GM19397 (cell line): ENCODE measurements at regions not wholly inside any gene's neighbourhood (a gene's known extent, or its start where the extent isn't known, plus 50 kb on each side); places are given as distances from the start of the nearest gene placed in this dataset.
A peak's percentile ranks its signal among the peaks of the same experiment; 100 is the strongest.
"Not testable (repeated sequence)": the region's sequence is repeated elsewhere in the genome, so short reads cannot be mapped to it uniquely, and the experiment has no call there.

Source experiments
- ATAC-seq: cut with Tn5 transposase; IDR thresholded peaks from one replicate; pipeline ENCODE4 v1.9.1; 2021; ENCODE audit warnings: mild to moderate bottlenecking, moderate library complexity; ENCODE audit not compliant: unreplicated experiment

DNA sequence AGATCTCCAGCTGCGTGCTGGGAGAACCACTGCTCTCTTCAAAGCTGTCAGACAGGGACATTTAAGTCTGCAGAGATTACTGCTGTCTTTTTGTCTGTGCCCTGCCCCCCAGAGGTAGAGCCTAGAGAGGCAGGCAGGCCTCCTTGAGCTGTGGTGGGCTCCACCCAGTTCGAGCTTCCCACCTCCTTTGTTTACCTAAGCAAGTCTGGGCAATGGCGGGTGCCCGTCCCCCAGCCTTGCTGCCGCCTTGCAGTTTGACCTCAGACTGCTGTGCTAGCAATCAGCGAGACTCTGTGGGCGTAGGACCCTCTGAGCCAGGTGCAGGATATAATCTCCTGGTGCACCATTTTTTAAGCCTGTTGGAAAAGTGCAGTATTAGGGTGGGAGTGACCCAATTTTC lies 128.6 kb downstream of the ACTR3 start:
- ATAC-seq, result not testable (repeated sequence)

DNA sequence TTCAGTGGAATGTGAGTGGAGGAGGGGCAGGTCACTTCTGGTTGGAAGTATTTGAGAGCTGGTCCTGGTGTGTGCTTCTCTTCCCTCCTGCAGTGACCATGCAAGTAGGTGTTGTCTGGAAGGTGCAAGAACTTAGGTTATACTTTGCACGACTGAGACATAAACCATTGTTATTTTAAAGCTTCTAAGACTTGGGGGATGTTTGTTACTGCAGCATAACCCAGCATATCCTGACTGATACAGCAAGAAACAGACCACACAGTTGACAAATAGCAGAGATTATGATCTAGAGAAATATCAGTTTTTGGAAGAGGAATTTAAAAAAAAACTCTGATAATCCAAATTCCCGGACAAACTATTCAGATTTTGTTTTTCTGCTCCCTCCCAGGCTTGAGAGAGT lies 130.8 kb downstream of the ACTR3 start:
- ATAC-seq, result no peak

DNA sequence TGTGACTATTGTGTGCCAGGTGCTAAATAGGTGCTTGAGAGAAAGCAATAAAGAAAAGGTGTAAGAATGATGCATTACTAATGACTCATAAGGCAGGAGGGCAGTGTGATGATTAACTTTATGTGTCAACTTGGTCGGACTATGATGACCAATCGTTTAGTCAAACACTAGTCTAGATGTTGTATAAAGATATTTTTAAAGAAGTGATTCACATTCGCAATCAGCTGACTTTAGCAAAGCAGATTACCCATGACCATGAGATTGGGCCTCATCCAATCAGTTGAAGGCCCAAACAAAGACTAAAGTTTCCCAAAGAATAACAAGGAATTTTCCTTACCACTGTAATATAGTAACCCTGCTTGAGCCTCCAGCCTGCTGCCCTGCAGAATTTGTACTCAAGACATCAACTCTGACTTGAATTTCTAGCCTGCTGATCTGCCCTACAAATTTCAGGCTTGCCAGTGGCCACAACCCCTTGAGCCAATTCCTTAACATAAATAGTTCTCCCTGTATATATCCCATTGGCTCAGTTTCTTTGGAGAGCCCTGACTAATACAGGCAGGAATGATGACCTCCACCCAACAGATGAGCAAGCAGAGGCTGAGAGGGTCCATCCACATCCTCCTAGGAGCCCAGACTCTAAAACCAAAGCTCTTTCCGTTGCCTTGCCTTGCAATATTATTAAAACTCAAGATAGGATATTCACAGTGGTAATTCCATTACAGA lies 132.6 kb downstream of the ACTR3 start:
- ATAC-seq, result no peak

DNA sequence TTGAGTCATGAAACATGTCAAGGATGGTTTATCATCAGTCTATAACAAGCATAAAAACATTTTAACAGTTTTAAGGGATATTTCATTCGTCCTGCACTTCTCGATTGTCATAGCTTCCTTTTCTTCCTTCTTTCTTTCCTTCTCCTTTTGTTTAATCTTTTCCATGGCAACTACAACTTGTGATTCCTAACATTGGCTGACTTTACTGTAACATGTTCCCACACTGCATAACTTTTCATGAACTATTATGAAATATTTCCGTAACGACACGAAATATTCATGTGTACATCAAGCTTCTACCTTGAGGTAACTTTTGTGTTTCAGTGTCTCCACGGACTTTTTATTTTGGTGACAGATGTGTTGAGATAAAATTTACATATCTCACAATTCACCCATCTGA lies 134.4 kb downstream of the ACTR3 start:
- no peak for ATAC-seq

DNA sequence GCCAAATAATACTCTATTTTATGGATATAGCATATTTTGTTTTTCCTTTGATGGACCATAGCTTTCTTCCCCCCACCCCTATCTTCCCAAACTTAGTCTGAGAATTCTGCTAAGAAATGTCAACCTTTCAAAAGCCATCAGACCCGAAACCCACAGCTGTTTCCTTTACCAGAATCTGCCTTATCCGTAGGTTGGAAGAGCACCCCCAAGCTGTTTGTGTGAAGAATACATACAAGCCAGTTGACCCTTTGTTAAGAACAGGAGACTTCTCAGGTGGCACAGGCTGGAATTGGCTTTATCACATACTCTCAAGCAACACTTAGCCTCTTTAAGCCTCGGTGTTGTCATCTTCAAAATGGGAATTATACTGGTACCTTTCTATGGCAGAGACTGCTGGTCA lies 135.1 kb downstream of the ACTR3 start:
- ATAC-seq, result no peak

DNA sequence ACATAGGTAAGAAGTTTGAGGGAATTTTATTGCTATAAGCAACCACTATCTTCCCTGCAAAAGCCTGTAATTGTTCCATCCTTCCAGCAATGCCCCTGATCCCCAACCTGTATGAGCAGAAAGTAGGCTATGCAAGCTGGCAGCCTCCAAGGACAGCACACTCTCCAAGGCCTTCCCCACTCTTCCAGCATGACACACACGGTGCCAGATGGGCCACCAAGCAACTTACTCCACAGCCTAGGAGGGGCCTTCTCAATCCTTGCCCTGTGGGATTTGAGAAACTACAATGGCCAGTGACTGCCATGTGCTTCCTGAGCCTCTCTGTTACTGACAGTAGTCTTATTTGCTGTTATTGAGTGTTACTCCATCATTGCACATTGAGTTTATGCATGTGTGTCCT lies 137.5 kb downstream of the ACTR3 start:
- ATAC-seq, result no peak

DNA sequence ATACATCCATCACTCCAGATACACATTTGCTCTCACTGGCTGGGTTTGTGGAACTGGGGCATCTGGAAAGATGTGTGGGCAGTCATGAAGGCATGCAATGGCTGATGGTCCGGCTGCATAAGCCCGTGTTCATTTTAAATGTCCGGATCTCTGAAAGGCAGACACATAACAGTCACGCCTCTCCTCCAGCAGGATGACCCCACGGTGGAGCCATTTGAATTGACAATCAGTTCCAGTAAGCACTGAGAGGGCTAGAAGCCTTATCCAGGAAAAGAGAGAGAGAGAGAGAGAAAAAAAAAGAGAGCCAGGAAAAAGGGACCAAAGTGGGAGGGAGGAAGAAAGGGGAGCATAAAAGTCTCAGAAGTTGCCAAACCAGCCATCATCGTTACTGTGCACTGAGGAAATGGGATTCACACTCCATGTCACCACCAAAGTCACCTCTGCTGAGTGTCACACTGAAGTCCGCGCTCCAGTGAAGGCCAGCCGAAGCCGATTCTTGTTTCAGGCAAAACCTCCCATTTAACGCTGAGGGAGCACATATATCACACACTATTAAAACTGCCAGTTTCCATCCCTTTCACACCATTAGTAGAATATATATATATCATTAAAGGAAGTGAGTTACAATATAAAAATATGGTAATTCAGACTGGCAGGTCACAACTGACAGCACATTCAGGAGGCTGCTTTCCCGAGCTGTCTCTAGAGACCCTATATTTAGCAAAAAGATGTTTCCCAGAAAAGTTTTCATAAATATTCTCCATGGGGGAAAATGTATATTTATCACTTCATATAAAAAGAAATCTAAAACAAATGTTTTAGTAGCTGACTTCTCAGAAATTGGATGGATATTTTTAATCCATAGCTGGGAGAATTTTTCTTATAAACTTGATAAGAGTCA lies 142.0 kb downstream of the ACTR3 start:
- no peak for ATAC-seq

DNA sequence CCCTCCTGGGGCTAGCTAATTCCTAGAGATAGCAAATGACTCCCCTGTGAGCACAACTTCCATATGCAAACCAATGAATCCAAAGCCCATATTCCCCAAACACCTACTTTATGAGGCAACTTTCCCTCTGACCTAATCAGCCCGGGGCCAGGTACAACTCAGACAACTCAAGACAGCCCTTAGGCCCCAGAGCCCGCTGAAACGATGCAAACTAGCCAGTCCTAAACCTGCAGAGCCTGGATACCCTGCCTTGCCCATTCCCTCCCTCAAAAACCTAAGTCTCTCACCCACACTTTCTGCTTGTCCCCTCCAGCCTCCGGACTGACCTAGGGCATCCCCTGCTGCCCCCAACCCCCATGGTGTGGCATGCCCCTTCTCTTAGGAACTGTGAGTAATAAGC lies 142.8 kb downstream of the ACTR3 start:
- ATAC-seq, result no peak

DNA sequence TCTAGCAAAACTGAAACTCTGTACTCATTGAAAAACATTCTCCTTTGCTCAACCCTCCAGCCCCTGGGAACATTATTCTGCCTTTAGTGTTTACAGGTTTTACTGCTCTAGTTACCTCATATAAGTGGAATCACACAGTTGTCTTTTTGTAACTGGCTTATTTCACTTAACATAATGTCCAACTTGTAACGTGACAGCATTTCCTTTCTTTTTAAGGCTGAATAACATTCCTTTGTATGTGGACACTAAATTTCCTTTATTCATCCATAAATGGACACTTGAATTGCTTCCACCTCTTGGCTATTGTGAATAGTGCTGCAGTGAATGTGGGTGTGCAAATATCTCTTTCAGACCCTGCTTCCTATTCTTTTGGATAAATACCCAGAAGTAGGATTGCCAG lies 144.9 kb downstream of the ACTR3 start:
- ATAC-seq, result no peak

DNA sequence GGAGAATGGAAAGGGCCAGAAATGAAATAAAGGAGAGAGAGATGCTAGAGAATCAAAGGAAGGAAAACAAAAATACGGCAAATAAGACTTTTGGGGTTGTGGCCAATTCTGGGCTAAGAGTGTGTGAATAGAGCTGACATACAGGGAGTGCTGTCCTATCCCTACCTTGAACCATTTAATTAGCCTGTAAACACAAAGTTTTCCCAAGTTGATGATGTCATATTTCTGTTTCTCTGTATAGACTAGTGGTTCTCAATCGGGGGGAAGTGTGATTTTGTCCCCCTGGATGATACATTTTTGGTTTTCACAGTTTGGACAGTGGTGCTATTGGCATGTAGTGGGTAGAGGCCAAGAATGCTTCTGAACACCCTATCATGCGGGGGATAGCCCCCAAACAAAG lies 148.8 kb downstream of the ACTR3 start:
- ATAC-seq, result no peak

DNA sequence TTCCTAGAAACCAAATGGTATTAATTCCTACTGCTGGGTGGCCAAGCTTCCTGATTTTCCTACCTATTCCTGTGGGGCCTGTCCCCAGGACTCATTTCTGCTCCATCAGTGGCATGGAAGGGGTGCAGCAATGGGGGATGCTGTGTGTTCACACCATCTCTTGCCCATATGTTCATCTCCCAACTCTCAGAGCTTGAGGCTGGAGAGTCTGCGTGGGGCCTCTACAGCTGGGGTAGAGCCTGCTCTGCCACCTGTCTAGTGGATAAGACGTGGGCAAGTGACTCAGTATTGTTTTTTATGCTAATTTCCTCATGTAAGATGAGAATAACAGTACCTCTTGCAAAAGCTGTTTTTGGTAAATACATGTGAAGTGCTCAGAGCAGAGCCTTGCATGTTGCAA lies 149.8 kb downstream of the ACTR3 start:
- ATAC-seq, result no peak

DNA sequence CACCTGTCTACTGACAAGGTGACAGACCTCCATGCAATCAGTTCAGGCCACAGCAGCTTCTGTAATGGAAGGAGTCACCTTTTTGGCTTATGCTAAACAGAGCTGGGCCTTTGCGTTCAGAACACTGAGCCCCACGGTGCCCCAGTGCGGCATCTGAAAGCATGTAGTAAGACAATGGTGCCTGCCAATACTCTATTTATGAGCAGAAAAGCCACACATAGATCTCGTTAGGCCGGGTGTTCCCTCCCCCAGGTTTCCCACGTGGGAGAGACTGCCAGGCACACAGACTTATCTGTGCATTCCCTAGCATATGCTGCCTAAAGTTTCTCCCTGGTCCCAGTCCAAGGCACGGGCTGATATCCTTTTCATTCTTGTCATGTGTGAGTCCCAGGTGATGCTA lies 150.9 kb downstream of the ACTR3 start:
- no peak for ATAC-seq

DNA sequence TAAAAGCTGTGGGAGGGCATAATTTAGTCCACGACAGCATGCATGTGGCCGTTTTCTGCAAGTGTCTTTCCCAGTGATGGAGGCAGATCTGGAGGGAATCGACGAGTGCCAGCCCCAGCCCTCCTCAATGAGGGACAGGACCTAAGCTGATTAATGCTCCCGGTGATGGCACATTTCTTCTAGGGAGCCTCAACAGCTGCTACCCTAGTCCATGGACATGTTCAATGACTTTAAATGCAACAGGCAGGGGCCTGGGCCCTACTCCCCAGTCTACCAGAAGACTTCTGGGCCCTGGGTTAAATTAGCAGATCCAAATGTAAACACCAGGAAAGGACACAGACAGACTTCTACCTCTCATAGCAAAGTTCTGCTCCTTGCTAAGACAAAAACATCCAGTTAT lies 155.1 kb downstream of the ACTR3 start:
- ATAC-seq, result no peak

DNA sequence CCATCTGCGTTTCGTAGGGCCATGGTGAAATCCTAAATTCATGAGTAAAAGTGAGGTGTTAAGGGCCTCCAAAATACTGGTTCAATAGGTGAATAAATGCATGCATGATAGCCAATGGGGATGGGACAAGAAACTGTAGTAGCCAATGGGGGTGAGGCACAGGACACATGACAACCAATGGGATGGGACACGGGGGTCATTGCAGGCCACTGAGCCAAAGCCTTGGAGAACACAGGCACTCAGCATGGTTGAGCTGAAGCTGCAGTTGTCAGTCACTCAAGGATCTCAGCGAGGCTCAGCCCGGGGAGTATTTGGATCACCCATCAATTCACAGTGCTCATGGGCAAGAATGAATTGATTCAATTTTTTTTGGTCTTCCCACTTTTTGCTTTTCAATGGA lies 156.5 kb downstream of the ACTR3 start:
- no peak for ATAC-seq

DNA sequence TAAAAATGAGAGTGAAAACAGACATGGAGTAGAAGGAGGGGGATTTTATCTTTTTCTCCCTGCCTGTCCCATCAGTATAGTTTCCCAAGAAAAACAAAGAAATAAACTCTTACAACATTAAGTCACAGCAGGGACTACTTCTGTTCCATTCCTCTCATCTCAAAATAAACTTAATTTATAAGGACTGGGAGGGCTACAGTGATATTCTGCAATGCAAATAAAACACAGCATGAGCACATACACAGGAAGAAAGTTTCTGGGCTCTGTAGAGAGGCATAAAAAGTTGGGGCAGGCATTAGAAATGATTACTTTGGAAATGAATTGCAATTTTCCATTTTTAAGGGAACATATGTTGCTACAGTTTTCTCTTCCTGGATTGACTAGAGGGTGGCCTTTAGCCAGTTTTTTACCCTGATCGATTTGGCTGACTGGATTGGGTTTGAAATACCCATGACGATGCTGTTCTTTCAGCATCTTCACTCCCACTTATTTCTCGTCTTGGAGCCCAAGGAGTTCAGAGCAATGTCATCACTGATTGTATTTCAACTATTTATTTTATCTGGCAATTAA lies 157.1 kb downstream of the ACTR3 start:
- no peak for ATAC-seq

DNA sequence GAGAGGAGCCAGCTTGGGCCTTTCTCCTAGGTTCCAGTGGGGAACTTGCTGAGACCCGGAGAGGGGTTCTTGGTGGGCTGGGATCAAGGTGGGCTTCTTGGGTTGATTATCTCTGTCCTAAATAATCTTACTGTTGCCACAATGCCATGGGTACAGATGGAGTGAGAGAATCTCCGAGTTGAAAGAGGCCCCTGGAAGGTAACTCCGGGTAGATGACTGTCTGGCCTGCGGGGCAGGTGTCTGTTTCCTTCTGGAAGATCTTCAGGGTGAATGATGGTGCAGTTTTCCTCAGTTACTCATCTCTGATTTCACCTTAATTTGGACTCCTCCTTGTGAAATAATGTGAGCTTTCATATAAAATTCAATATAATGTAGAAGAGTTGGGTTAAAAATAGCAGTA lies 159.4 kb downstream of the ACTR3 start:
- ATAC-seq, result no peak

DNA sequence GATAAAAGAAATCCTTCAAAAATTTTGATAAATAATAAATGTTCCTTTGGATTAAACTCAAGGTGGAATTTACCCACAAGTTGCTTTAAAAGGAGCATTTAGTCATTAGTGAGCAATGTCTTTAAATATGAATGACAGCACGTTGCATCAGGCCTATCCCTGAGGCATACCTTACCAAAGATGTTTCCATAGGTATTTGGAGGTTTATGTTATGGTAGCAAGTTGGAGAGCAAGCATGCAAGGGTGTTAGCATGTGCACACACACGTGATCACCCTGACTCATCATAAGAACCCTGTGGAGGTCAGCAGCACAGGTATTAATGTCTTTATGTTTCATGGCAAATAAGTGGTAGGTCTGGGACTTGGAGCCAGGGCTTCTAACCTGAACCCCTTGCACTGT lies 159.9 kb downstream of the ACTR3 start:
- ATAC-seq, result no peak

DNA sequence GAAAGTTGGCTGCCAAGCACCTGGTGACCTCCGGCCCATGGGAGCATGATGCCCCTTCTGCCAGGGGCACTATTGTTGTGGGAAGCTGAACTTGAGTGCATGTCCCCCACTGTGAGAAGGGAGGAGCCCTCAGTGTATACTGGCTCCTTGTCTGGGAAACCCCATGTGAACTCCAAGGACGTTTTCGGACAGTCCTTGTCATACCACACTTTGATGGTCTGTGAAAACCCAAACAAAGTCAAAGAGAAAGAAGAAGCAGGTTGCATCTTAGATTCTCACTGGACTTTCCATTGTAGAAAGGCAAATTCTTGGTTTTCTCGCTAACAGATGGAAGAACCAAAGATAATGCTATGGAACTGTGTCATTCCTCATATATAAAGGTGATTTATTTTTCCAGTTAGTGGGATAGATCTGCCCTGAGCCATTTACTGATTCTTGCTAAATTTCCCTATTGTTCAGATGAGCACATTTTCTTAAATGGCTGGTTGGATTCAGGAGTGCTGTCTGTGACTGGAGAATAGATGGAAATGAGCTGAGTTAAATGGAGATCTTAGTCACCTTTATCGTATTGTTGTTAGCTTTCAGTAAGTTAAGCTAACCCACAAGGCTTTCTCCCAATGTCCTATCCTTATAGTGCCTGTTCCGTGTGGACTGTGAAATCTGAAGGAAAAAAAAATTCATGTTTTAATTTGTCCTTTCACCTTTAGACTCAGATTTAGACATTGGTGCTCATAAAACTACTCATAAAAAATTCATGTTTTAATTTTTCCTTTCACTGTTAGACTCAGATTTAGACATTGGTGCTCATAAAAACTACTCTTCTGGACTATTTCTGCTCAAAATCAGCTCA lies 166.6 kb downstream of the ACTR3 start:
- peak; percentile 73 for ATAC-seq

DNA sequence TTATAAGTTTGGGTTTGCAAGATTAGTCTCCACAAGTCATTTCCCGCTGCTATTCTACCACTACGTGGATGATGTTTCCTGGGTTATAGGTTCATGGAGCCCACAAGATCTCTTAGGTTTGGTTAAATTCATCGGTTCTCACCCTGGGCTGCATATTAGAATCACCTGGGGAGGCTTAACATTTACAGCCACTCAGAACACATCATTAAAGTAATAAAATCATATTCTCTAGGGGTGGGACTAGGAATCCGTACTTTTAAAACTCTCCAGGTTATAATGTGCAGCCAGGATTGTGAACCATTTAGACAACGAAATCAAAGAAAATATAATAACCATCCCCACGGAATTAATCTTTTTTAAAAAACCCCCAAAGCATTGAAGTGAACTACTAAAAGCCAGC lies 167.7 kb downstream of the ACTR3 start:
- ATAC-seq, result no peak

DNA sequence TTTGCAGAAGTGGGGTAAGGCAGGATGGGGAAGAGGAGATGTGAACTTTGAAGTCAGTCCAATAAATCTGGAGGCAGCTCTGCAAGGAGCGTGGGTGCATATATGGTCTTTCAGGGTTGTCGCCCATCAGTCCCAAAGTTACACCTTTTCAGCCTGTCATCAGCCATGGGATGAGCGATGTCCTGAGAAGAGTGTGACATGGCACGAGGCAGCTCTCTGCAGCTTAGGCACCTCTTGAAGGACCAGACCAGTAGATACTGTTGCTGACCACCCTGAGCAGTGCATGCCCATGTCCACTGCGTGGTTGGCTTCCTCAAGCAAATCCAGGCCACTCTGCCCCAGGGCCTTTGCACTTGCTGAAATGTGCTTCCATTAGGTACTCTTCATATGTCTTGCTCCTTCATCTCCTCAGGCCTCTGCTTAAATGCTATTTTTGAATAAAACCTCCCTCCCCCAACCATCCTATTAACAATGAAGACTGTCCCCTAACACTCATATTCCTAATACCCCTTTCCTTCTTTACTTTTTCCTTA lies 171.7 kb downstream of the ACTR3 start:
- ATAC-seq, result no peak

DNA sequence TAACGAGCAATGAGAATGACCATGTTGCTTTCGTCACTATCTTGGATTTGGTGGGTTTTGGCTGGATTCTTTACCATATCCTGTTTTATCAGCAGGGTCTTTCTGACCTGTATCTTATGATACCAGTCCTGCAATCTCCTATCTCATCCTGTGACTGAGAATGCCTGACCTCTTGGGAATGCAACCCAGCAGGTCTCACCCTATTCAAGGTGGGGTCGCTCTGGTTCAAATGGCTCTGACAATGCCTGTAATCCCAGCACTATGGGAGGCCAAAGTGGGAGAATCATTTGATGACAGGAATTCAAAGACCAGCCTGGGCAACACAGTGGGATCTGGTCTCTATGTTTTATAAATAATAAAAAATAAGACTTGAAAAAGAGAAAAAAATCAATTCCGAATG lies 173.5 kb downstream of the ACTR3 start:
- ATAC-seq, result no peak
